ENCODE measurements at regions not wholly inside any gene's neighbourhood (a gene's known extent, or its start where the extent isn't known, plus 50 kb on each side); places are given as distances from the start of the nearest gene placed in this dataset.

DNA sequence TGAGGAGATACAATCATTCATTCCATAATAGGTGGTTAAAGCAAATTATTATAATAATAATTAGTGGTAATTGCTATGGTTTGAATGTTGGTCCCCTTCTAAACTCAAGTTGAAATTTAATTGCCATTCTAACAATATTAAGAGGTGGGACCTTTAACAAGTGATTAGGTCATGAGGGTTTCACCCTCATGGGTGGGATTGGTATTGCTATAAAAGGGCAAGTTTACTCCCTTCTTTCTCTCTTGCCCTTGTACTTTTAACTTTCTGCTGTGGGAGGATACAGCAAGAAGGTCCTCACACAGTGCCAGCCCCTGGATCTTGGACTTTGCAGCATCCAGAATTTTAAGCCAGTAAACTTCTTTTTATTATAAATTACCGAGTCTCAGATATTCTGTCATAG lies 101.9 kb upstream of the PARP8 start:
- TF ChIP-seq, protein P1, sequence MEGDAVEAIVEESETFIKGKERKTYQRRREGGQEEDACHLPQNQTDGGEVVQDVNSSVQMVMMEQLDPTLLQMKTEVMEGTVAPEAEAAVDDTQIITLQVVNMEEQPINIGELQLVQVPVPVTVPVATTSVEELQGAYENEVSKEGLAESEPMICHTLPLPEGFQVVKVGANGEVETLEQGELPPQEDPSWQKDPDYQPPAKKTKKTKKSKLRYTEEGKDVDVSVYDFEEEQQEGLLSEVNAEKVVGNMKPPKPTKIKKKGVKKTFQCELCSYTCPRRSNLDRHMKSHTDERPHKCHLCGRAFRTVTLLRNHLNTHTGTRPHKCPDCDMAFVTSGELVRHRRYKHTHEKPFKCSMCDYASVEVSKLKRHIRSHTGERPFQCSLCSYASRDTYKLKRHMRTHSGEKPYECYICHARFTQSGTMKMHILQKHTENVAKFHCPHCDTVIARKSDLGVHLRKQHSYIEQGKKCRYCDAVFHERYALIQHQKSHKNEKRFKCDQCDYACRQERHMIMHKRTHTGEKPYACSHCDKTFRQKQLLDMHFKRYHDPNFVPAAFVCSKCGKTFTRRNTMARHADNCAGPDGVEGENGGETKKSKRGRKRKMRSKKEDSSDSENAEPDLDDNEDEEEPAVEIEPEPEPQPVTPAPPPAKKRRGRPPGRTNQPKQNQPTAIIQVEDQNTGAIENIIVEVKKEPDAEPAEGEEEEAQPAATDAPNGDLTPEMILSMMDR (IDR thresholded peaks at IDR 0.05 in 8 of 11, conservative IDR thresholded peaks at IDR 0.05 in 3 of 11): no peak
- TF ChIP-seq POLR2AphosphoS5 (IDR thresholded peaks at IDR 0.05) (no peak), POLR2A (IDR thresholded peaks at IDR 0.05) (no peak)

Measured in spleen (tissue), 7 donors.